H9 (cell line): ENCODE measurements at regions not wholly inside any gene's neighbourhood (a gene's known extent, or its start where the extent isn't known, plus 50 kb on each side); places are given as distances from the start of the nearest gene placed in this dataset.

Source experiments
- DNase-seq: peaks from one replicate; pipeline ENCODE4 v3.0.0-alpha.2; 2017
- H2AFZ ChIP-seq: one replicate; pipeline ENCODE4 v1.6.1; 2013; ENCODE audit warnings: mild to moderate bottlenecking, low read length, control low read depth, moderate library complexity
- H2AK5ac ChIP-seq: 2 replicates; pipeline ENCODE4 v1.6.1; 2013; ENCODE audit warnings: low read length, control low read depth, mixed read lengths; ENCODE audit not compliant: insufficient read length
- H2BK120ac ChIP-seq: one replicate; pipeline ENCODE4 v1.6.1; 2013; ENCODE audit warnings: low read depth, mild to moderate bottlenecking, low read length, control low read depth, inconsistent platforms; ENCODE audit not compliant: poor library complexity, severe bottlenecking
- H2BK12ac ChIP-seq: 2 replicates; pipeline ENCODE4 v1.6.1; 2013; ENCODE audit warnings: low read length, control low read depth, mixed read lengths, low read depth; ENCODE audit not compliant: insufficient read length
- H2BK15ac ChIP-seq: 2 replicates; pipeline ENCODE4 v1.6.1; 2013; ENCODE audit warnings: low read depth, low read length, control low read depth
- H2BK20ac ChIP-seq: one replicate; pipeline ENCODE4 v1.6.1; 2013; ENCODE audit warnings: low read depth, mild to moderate bottlenecking, low read length, control low read depth, inconsistent platforms; ENCODE audit not compliant: poor library complexity, severe bottlenecking
- H2BK5ac ChIP-seq: 2 replicates; pipeline ENCODE4 v1.6.1; 2013; ENCODE audit warnings: low read length, control low read depth, mixed read lengths; ENCODE audit not compliant: insufficient read length
- H3K14ac ChIP-seq: 2 replicates; pipeline ENCODE4 v1.6.1; 2013; ENCODE audit warnings: low read length, control low read depth; ENCODE audit not compliant: insufficient read depth
- H3K18ac ChIP-seq: 2 replicates; pipeline ENCODE4 v1.6.1; 2013; ENCODE audit warnings: low read depth, mild to moderate bottlenecking, mixed read lengths, low read length, control low read depth; ENCODE audit not compliant: insufficient read length
- H3K23ac ChIP-seq: 2 replicates; pipeline ENCODE4 v1.6.1; 2013; ENCODE audit warnings: low read length, control low read depth, mixed read lengths, low read depth; ENCODE audit not compliant: insufficient read length
- H3K23me2 ChIP-seq: 2 replicates; pipeline ENCODE4 v1.6.1; 2013; ENCODE audit warnings: low read depth, mild to moderate bottlenecking, mixed read lengths, low read length, control low read depth; ENCODE audit not compliant: insufficient read length, poor library complexity, severe bottlenecking
- H3K27ac ChIP-seq: 2 replicates; pipeline ENCODE4 v1.5.1; 2013; ENCODE audit warnings: low read length, control low read depth, mixed read lengths, low read depth; ENCODE audit not compliant: insufficient read length
- H3K27me3 ChIP-seq: 2 replicates; pipeline ENCODE4 v1.6.1; 2013; ENCODE audit warnings: low read length, control low read depth, inconsistent platforms; ENCODE audit not compliant: insufficient read depth
- H3K4ac ChIP-seq: 2 replicates; pipeline ENCODE4 v1.6.1; 2013; ENCODE audit warnings: low read depth, mild to moderate bottlenecking, control low read depth, inconsistent platforms, low read length, moderate library complexity
- H3K4me1 ChIP-seq: 2 replicates; pipeline ENCODE4 v1.6.1; 2013; ENCODE audit warnings: low read length, control low read depth, inconsistent platforms; ENCODE audit not compliant: insufficient read depth
- H3K4me2 ChIP-seq: 2 replicates; pipeline ENCODE4 v1.6.1; 2013; ENCODE audit warnings: low read length, control low read depth, mixed read lengths; ENCODE audit not compliant: insufficient read length, insufficient read depth
- H3K56ac ChIP-seq: 2 replicates; pipeline ENCODE4 v1.6.1; 2013; ENCODE audit warnings: low read depth, mild to moderate bottlenecking, mixed read lengths, low read length, control low read depth; ENCODE audit not compliant: insufficient read length
- H3K79me1 ChIP-seq: 2 replicates; pipeline ENCODE4 v1.6.1; 2013; ENCODE audit warnings: low read depth, mild to moderate bottlenecking, moderate library complexity, low read length, control low read depth, inconsistent platforms; ENCODE audit not compliant: insufficient read depth, poor library complexity, severe bottlenecking
- H3K79me2 ChIP-seq: 2 replicates; pipeline ENCODE4 v1.6.1; 2013; ENCODE audit warnings: low read length, control low read depth, inconsistent platforms; ENCODE audit not compliant: insufficient read depth
- H3K9ac ChIP-seq: 2 replicates; pipeline ENCODE4 v1.6.1; 2013; ENCODE audit warnings: low read length, control low read depth, mixed read lengths; ENCODE audit not compliant: insufficient read length; ENCODE audit errors: extremely low read depth
- H3K9me3 ChIP-seq: one replicate; pipeline ENCODE4 v1.6.1; 2013; ENCODE audit warnings: low read depth, low read length, inconsistent platforms; ENCODE audit not compliant: control insufficient read depth
- H3T11ph ChIP-seq: one replicate; pipeline ENCODE4 v1.6.1; 2013; ENCODE audit warnings: mild to moderate bottlenecking, low read length, control low read depth, inconsistent platforms
- H4K20me1 ChIP-seq: one replicate; pipeline ENCODE4 v1.6.1; 2013; ENCODE audit not compliant: control insufficient read depth, insufficient read length, insufficient read depth
- H4K5ac ChIP-seq: 2 replicates; pipeline ENCODE4 v1.6.1; 2013; ENCODE audit warnings: low read depth, mild to moderate bottlenecking, mixed read lengths, low read length, control low read depth; ENCODE audit not compliant: insufficient read length
- H4K8ac ChIP-seq: replicated peaks from 2 replicates; pipeline ENCODE4 v1.6.1; 2013; ENCODE audit warnings: low read length, control low read depth, mixed read lengths, low read depth; ENCODE audit not compliant: insufficient read length
- H4K91ac ChIP-seq: 2 replicates; pipeline ENCODE4 v1.6.1; 2013; ENCODE audit warnings: low read depth, mild to moderate bottlenecking, moderate library complexity, mixed read lengths, low read length, control low read depth; ENCODE audit not compliant: insufficient read length
- H3K27ac Mint-ChIP-seq, 3 experiments: 2 replicates in 2 of 3; 3 replicates in 1 of 3; pipeline ENCODE4 v1.8.0; 2020 to 2021; ENCODE audit warnings: mixed read lengths in 3 of 3, mild to moderate bottlenecking in 1 of 3, moderate library complexity in 1 of 3
- H3K27me3 Mint-ChIP-seq: 2 replicates; pipeline ENCODE4 v1.8.0; 2021; ENCODE audit warnings: low read depth, mild to moderate bottlenecking, moderate library complexity, mixed read lengths
- H3K36me3 Mint-ChIP-seq, 3 experiments: 2 replicates in 2 of 3; 3 replicates in 1 of 3; pipeline ENCODE4 v1.8.0; 2020 to 2021; ENCODE audit warnings: low read depth in 3 of 3, mixed read lengths in 3 of 3; ENCODE audit not compliant: insufficient read depth in 1 of 3
- H3K4me1 Mint-ChIP-seq, 2 experiments: 2 replicates each; pipeline ENCODE4 v1.8.0; 2020; ENCODE audit warnings: mixed read lengths in 2 of 2
- H3K4me3 Mint-ChIP-seq, 2 experiments: 2 replicates in 1 of 2; 3 replicates in 1 of 2; pipeline ENCODE4 v1.8.0; 2020 to 2021; ENCODE audit warnings: mild to moderate bottlenecking in 2 of 2, mixed read lengths in 2 of 2, moderate library complexity in 1 of 2
- H3K9me3 Mint-ChIP-seq, 2 experiments: 2 replicates in 1 of 2; 3 replicates in 1 of 2; pipeline ENCODE4 v1.8.0; 2020; ENCODE audit warnings: mild to moderate bottlenecking in 2 of 2, mixed read lengths in 2 of 2, moderate library complexity in 1 of 2
- WGBS: extraction: QIAGEN DNeasy Blood & Tissue Kit; methylation state at CpG from one replicate; pipeline ENCODE4 v1.1.7; 2013; ENCODE audit warnings: missing lambda C conversion rate, low lambda C conversion rate, mixed read lengths; ENCODE audit not compliant: insufficient read length; ENCODE audit errors: extremely low coverage; 5-methylcytosine and 5-hydroxymethylcytosine counted together
- TF ChIP-seq, protein P1 (sequence below): fragments of 200-600 bp; sonication (generic); conservative IDR thresholded peaks from 3 replicates; pipeline ENCODE4 v1.8.0; 2021; ENCODE audit warnings: antibody characterized with exemption, mild to moderate bottlenecking

DNA sequence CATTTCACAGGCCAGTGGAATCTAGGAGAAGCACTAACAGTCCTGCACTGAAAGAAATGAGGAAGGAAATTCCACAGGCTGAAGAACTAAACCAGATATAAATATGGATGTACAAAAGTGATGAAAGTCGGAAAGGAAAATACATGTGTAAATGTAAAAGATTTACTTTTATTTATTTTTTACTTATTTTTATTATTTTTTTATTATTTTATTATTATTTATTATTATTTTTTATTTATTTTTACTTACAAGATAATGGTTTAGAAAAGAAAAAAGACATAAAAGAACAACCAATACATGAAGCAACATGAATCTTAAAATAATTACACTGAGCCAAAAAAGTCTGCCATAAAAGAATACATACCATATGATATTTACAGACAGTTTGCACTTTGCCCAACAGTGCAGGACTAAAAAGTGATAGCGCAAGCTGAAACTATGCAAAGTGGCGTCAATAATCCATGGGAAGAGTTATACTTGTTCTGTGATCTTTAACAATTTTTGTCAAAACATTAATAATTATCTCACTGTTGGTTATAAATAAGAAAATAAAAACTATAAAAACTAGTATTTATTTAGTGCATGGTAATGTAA, 317.8 kb upstream of the MKI67 start:
- TF ChIP-seq, protein P1, sequence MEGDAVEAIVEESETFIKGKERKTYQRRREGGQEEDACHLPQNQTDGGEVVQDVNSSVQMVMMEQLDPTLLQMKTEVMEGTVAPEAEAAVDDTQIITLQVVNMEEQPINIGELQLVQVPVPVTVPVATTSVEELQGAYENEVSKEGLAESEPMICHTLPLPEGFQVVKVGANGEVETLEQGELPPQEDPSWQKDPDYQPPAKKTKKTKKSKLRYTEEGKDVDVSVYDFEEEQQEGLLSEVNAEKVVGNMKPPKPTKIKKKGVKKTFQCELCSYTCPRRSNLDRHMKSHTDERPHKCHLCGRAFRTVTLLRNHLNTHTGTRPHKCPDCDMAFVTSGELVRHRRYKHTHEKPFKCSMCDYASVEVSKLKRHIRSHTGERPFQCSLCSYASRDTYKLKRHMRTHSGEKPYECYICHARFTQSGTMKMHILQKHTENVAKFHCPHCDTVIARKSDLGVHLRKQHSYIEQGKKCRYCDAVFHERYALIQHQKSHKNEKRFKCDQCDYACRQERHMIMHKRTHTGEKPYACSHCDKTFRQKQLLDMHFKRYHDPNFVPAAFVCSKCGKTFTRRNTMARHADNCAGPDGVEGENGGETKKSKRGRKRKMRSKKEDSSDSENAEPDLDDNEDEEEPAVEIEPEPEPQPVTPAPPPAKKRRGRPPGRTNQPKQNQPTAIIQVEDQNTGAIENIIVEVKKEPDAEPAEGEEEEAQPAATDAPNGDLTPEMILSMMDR: no peak
- no peak overlapping the region for H3T11ph ChIP-seq
- H3K14ac ChIP-seq: no peak overlapping the region
- no peaks in the 10 kb centered on the region for H3K9me3 ChIP-seq
- Mint-ChIP-seq H3K36me3 (no peaks in the 10 kb centered on the region), H3K27me3 (no peaks in the 10 kb centered on the region), H3K27ac (no peak overlapping the region), H3K4me3 (no peak overlapping the region), H3K4me1 (peaks cover 11 to 18% of the 10 kb centered on the region in 2 experiments), H3K9me3 (peaks cover 0 to 2% of the 10 kb centered on the region in 2 experiments; a peak in 1 of 5 replicates)
- no CpG with 5 or more reads among the region's 3 CpGs for WGBS
- no peaks in the 10 kb centered on the region for H3K27me3 ChIP-seq
- no peaks in the 10 kb centered on the region; the same call in 1 of the 2 replicates for H3K4me1 ChIP-seq
- H2BK12ac ChIP-seq: no peak overlapping the region
- no peak overlapping the region for H4K5ac ChIP-seq
- H4K20me1 ChIP-seq: no peaks in the 10 kb centered on the region
- H3K23me2 ChIP-seq: no peaks in the 10 kb centered on the region
- H2BK20ac ChIP-seq: no peak overlapping the region
- H2BK5ac ChIP-seq: no peak overlapping the region
- DNase-seq: no peak
- H2BK15ac ChIP-seq: no peak overlapping the region
- H3K18ac ChIP-seq: no peak overlapping the region
- H4K8ac ChIP-seq: no peak overlapping the region
- no peak overlapping the region for H3K56ac ChIP-seq
- H2AK5ac ChIP-seq: no peak overlapping the region
- H3K79me2 ChIP-seq: no peaks in the 10 kb centered on the region
- no peak overlapping the region for H2BK120ac ChIP-seq
- no peaks in the 10 kb centered on the region for H3K79me1 ChIP-seq
- no peak overlapping the region for H3K23ac ChIP-seq
- H3K4ac ChIP-seq: no peak overlapping the region
- no peak overlapping the region for H3K4me2 ChIP-seq
- no peak overlapping the region for H2AFZ ChIP-seq
- no peak overlapping the region for H3K27ac ChIP-seq
- H4K91ac ChIP-seq: no peak overlapping the region
- no peak overlapping the region for H3K9ac ChIP-seq
